H1 (cell line): ENCODE measurements at regions not wholly inside any gene's neighbourhood (a gene's known extent, or its start where the extent isn't known, plus 50 kb on each side); places are given as distances from the start of the nearest gene placed in this dataset.

Experiments
- TF ChIP-seq, protein P1 (sequence below): fragments of 300-600 bp; sonication (generic); IDR thresholded peaks from 2 replicates; pipeline ENCODE4 v1.7.1; 2012; ENCODE audit warnings: low read length, moderate library complexity, mild to moderate bottlenecking, inconsistent platforms; ENCODE audit not compliant: insufficient replicate concordance

DNA sequence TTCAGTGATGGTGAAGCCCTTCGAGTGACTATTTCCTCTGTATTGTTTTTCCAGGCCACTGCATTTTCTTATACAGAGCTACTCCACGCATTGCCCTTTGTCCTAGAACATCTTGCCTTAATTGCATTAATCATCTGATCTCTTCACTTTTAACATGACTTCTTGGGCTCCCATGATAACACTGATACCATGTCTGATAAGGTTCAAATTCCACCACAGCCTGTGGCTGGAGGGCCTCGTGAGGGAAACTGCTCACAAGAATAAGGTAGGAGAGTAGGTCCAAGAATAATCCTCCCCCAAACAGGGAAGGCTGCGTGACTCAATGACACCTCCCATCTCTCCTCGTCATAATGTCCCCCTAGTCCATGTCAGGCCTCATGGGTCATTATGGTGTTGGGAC is 165.5 kb upstream of the ECI2 start (continued):
- TF ChIP-seq, protein P1, sequence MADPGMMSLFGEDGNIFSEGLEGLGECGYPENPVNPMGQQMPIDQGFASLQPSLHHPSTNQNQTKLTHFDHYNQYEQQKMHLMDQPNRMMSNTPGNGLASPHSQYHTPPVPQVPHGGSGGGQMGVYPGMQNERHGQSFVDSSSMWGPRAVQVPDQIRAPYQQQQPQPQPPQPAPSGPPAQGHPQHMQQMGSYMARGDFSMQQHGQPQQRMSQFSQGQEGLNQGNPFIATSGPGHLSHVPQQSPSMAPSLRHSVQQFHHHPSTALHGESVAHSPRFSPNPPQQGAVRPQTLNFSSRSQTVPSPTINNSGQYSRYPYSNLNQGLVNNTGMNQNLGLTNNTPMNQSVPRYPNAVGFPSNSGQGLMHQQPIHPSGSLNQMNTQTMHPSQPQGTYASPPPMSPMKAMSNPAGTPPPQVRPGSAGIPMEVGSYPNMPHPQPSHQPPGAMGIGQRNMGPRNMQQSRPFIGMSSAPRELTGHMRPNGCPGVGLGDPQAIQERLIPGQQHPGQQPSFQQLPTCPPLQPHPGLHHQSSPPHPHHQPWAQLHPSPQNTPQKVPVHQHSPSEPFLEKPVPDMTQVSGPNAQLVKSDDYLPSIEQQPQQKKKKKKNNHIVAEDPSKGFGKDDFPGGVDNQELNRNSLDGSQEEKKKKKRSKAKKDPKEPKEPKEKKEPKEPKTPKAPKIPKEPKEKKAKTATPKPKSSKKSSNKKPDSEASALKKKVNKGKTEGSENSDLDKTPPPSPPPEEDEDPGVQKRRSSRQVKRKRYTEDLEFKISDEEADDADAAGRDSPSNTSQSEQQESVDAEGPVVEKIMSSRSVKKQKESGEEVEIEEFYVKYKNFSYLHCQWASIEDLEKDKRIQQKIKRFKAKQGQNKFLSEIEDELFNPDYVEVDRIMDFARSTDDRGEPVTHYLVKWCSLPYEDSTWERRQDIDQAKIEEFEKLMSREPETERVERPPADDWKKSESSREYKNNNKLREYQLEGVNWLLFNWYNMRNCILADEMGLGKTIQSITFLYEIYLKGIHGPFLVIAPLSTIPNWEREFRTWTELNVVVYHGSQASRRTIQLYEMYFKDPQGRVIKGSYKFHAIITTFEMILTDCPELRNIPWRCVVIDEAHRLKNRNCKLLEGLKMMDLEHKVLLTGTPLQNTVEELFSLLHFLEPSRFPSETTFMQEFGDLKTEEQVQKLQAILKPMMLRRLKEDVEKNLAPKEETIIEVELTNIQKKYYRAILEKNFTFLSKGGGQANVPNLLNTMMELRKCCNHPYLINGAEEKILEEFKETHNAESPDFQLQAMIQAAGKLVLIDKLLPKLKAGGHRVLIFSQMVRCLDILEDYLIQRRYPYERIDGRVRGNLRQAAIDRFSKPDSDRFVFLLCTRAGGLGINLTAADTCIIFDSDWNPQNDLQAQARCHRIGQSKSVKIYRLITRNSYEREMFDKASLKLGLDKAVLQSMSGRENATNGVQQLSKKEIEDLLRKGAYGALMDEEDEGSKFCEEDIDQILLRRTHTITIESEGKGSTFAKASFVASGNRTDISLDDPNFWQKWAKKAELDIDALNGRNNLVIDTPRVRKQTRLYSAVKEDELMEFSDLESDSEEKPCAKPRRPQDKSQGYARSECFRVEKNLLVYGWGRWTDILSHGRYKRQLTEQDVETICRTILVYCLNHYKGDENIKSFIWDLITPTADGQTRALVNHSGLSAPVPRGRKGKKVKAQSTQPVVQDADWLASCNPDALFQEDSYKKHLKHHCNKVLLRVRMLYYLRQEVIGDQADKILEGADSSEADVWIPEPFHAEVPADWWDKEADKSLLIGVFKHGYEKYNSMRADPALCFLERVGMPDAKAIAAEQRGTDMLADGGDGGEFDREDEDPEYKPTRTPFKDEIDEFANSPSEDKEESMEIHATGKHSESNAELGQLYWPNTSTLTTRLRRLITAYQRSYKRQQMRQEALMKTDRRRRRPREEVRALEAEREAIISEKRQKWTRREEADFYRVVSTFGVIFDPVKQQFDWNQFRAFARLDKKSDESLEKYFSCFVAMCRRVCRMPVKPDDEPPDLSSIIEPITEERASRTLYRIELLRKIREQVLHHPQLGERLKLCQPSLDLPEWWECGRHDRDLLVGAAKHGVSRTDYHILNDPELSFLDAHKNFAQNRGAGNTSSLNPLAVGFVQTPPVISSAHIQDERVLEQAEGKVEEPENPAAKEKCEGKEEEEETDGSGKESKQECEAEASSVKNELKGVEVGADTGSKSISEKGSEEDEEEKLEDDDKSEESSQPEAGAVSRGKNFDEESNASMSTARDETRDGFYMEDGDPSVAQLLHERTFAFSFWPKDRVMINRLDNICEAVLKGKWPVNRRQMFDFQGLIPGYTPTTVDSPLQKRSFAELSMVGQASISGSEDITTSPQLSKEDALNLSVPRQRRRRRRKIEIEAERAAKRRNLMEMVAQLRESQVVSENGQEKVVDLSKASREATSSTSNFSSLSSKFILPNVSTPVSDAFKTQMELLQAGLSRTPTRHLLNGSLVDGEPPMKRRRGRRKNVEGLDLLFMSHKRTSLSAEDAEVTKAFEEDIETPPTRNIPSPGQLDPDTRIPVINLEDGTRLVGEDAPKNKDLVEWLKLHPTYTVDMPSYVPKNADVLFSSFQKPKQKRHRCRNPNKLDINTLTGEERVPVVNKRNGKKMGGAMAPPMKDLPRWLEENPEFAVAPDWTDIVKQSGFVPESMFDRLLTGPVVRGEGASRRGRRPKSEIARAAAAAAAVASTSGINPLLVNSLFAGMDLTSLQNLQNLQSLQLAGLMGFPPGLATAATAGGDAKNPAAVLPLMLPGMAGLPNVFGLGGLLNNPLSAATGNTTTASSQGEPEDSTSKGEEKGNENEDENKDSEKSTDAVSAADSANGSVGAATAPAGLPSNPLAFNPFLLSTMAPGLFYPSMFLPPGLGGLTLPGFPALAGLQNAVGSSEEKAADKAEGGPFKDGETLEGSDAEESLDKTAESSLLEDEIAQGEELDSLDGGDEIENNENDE, result no peak
